ENCODE measurements at regions not wholly inside any gene's neighbourhood (a gene's known extent, or its start where the extent isn't known, plus 50 kb on each side); places are given as distances from the start of the nearest gene placed in this dataset.

DNA sequence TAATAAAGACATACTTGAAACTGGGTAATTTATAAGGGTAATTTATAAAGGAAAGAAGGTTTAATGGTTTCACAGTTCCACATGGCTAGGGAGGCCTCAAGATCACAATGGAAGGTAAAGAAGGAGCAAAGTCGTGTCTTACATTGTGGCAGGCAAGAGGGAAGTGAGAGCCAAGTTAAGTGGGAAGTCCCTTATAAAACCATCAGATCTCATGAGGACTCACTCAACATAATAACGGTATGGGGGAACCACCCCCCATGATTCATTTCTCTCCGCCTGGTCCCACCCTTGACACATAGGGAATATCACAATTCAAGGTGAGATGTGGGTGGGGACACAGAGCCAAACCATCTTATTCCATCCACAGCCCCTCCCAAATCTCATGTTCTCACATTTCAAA lies 76.8 kb upstream of the ZNF678 start:
- Histone ChIP-seq H2AFZ (ENCODE audit: low read length) (no peak overlapping the region), H3K27me3 (ENCODE audit: insufficient read depth, low read length) (no peaks in the 10 kb centered on the region), H4K8ac (replicated peaks; ENCODE audit: insufficient read length, low read depth, low read length) (no peak overlapping the region), H3K4me1 (ENCODE audit: insufficient read depth, low read length) (no peaks in the 10 kb centered on the region), H4K5ac (ENCODE audit: insufficient read length, low read depth, low read length) (no peak overlapping the region), H3K23me2 (ENCODE audit: insufficient read length, low read depth, low read length, poor library complexity, severe bottlenecking) (no peaks in the 10 kb centered on the region), H3K4ac (ENCODE audit: low read depth, low read length) (no peak overlapping the region), H3K18ac (ENCODE audit: insufficient read length, low read depth, low read length) (no peak overlapping the region), H4K91ac (ENCODE audit: insufficient read length, low read depth, low read length) (no peak overlapping the region), H3K9ac (ENCODE audit: extremely low read depth, insufficient read length, low read length) (no peak overlapping the region), H2BK120ac (ENCODE audit: low read depth, low read length, poor library complexity, severe bottlenecking) (no peak overlapping the region), H3K23ac (ENCODE audit: insufficient read length, low read depth, low read length) (no peak overlapping the region), H2BK15ac (ENCODE audit: low read depth, low read length) (no peak overlapping the region), H3K9me3 (ENCODE audit: control insufficient read depth, low read depth, low read length) (peaks cover 7% of the 10 kb centered on the region), H4K20me1 (ENCODE audit: control insufficient read depth, insufficient read depth, insufficient read length) (no peaks in the 10 kb centered on the region), H3K27ac (ENCODE audit: insufficient read length, low read depth, low read length) (no peak overlapping the region), H3K4me2 (ENCODE audit: insufficient read depth, insufficient read length, low read length) (no peak overlapping the region), H2BK20ac (ENCODE audit: low read depth, low read length, poor library complexity, severe bottlenecking) (no peak overlapping the region), H2BK12ac (ENCODE audit: insufficient read length, low read depth, low read length) (no peak overlapping the region), H2BK5ac (ENCODE audit: insufficient read length, low read length) (no peak overlapping the region), H3T11ph (ENCODE audit: low read length) (no peak overlapping the region), H3K56ac (ENCODE audit: insufficient read length, low read depth, low read length) (no peak overlapping the region), H3K79me1 (ENCODE audit: insufficient read depth, low read depth, low read length, poor library complexity, severe bottlenecking) (no peaks in the 10 kb centered on the region), H3K79me2 (ENCODE audit: insufficient read depth, low read length) (no peaks in the 10 kb centered on the region), H2AK5ac (ENCODE audit: insufficient read length, low read length) (no peak overlapping the region), H3K14ac (ENCODE audit: insufficient read depth, low read length) (no peak overlapping the region)
- Mint-ChIP-seq H3K4me3 (no peak overlapping the region), H3K27me3 (ENCODE audit: low read depth) (peaks cover 6% of the 10 kb centered on the region), H3K36me3 (ENCODE audit: insufficient read depth in 1 of 3, low read depth in 3 of 3) (peaks cover 3 to 19% (median 6%) of the 10 kb centered on the region in 3 experiments), H3K4me1 (no peaks in the 10 kb centered on the region), H3K9me3 (peaks cover 33 to 34% of the 10 kb centered on the region in 2 experiments), H3K27ac (no peak overlapping the region)
- no peak for DNase-seq
- WGBS (ENCODE audit: extremely low coverage, insufficient read length, low lambda C conversion rate), result no CpG with 5 or more reads among the region's 3 CpGs
- TF ChIP-seq, protein P1, sequence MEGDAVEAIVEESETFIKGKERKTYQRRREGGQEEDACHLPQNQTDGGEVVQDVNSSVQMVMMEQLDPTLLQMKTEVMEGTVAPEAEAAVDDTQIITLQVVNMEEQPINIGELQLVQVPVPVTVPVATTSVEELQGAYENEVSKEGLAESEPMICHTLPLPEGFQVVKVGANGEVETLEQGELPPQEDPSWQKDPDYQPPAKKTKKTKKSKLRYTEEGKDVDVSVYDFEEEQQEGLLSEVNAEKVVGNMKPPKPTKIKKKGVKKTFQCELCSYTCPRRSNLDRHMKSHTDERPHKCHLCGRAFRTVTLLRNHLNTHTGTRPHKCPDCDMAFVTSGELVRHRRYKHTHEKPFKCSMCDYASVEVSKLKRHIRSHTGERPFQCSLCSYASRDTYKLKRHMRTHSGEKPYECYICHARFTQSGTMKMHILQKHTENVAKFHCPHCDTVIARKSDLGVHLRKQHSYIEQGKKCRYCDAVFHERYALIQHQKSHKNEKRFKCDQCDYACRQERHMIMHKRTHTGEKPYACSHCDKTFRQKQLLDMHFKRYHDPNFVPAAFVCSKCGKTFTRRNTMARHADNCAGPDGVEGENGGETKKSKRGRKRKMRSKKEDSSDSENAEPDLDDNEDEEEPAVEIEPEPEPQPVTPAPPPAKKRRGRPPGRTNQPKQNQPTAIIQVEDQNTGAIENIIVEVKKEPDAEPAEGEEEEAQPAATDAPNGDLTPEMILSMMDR (conservative IDR thresholded peaks at IDR 0.05), result no peak
